Suprapubic skin (tissue), 4 donors: ENCODE measurements at regions not wholly inside any gene's neighbourhood (a gene's known extent, or its start where the extent isn't known, plus 50 kb on each side); places are given as distances from the start of the nearest gene placed in this dataset.
"Not testable (repeated sequence)": the region's sequence is repeated elsewhere in the genome, so short reads cannot be mapped to it uniquely, and the experiment has no call there.

Experiments
- DNase-seq, 2 donors: peaks; one replicate each; pipeline ENCODE4 v3.0.0-alpha.2; 2019; ENCODE audit warnings: low spot score in 2 of 2
- H3K27ac ChIP-seq: fragments of 200-600 bp; sonication (generic); one replicate; pipeline ENCODE4 v1.5.1; 2019
- H3K27me3 ChIP-seq: fragments of 200-600 bp; sonication (generic); one replicate; pipeline ENCODE4 v1.5.1; 2019
- H3K36me3 ChIP-seq: fragments of 200-600 bp; sonication (generic); one replicate; pipeline ENCODE4 v1.5.1; 2019
- H3K4me1 ChIP-seq: fragments of 200-600 bp; sonication (generic); one replicate; pipeline ENCODE4 v1.5.1; 2019
- H3K4me3 ChIP-seq: fragments of 200-600 bp; sonication (generic); one replicate; pipeline ENCODE4 v1.5.1; 2019; ENCODE audit warnings: mild to moderate bottlenecking
- H3K9me3 ChIP-seq: fragments of 200-600 bp; sonication (generic); one replicate; pipeline ENCODE4 v1.5.1; 2019
- EP300 ChIP-seq: sonication (generic); formaldehyde crosslinking; IDR thresholded peaks from one replicate; pipeline ENCODE4 v1.6.1; 2017; ENCODE audit warnings: antibody characterized with exemption
- POLR2A ChIP-seq, 2 donors: fragments of 450-650 bp; IDR thresholded peaks; one replicate each; pipeline ENCODE4 v1.6.1; 2017; ENCODE audit warnings: antibody characterized with exemption in 2 of 2, mild to moderate bottlenecking in 2 of 2, moderate library complexity in 2 of 2
- POLR2AphosphoS5 ChIP-seq, 3 donors: sonication (generic); formaldehyde crosslinking; IDR thresholded peaks; one replicate each; pipeline ENCODE4 v1.6.1; 2017; ENCODE audit warnings: antibody characterized with exemption in 3 of 3
- WGBS: methylation state at CpG from one replicate; pipeline ENCODE4 v1.1.5; 2018; 5-methylcytosine and 5-hydroxymethylcytosine counted together
- TF ChIP-seq, protein P1 (sequence below), 2 donors: fragments of 200-600 bp in 1 of 2; fragments of 450-650 bp in 1 of 2; sonication (generic) in 1 of 2; IDR thresholded peaks; one replicate each; pipeline ENCODE4 v1.5.1; 2016 to 2019; ENCODE audit warnings: antibody characterized with exemption in 2 of 2, mild to moderate bottlenecking in 1 of 2, moderate library complexity in 1 of 2

DNA sequence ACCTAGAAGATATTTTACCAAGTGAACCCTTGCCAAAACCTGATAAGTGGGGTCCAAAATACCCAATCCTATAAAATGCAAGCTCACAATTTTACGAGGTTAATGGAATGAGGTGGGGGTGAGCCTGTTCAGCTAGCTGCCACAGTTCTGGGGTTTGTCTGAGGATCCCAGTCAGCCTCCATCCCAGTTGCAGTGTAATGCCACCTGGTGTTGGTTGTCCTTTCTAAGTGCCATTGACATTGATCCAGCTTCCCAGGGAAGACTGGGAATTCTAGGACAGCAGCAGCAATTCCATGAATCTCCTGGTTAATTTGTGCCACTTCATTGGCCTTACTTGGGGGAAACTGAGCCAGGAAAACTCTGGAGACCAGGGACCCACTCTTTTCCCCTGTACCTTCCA is 298.3 kb downstream of the RWDD3 start:
- H3K9me3 ChIP-seq = no peaks in the 10 kb centered on the region

GRCh38 chr1:95534985-95535384 is 301.0 kb downstream of the RWDD3 start:
- no peaks in the 10 kb centered on the region for H3K9me3 ChIP-seq
- 56% methylated on average over 2 of the region's 5 CpGs for WGBS
- no peaks in the 10 kb centered on the region for H3K27me3 ChIP-seq
- DNase-seq = no peak
- H3K4me3 ChIP-seq = no peak overlapping the region
- TF ChIP-seq, protein P1, sequence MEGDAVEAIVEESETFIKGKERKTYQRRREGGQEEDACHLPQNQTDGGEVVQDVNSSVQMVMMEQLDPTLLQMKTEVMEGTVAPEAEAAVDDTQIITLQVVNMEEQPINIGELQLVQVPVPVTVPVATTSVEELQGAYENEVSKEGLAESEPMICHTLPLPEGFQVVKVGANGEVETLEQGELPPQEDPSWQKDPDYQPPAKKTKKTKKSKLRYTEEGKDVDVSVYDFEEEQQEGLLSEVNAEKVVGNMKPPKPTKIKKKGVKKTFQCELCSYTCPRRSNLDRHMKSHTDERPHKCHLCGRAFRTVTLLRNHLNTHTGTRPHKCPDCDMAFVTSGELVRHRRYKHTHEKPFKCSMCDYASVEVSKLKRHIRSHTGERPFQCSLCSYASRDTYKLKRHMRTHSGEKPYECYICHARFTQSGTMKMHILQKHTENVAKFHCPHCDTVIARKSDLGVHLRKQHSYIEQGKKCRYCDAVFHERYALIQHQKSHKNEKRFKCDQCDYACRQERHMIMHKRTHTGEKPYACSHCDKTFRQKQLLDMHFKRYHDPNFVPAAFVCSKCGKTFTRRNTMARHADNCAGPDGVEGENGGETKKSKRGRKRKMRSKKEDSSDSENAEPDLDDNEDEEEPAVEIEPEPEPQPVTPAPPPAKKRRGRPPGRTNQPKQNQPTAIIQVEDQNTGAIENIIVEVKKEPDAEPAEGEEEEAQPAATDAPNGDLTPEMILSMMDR (IDR thresholded peaks at IDR 0.05) = no peak
- TF ChIP-seq EP300 = no peak
- no peak for TF ChIP-seq POLR2A (IDR thresholded peaks at IDR 0.05)
- no peak for TF ChIP-seq POLR2AphosphoS5 (IDR thresholded peaks at IDR 0.05)
- no peak overlapping the region for H3K27ac ChIP-seq
- H3K4me1 ChIP-seq = no peaks in the 10 kb centered on the region
- H3K36me3 ChIP-seq = no peaks in the 10 kb centered on the region

More for the DNA sequence above, 298.3 kb downstream of the RWDD3 start:
- TF ChIP-seq EP300 (no peak), POLR2A (IDR thresholded peaks at IDR 0.05) (no peak), POLR2AphosphoS5 (IDR thresholded peaks at IDR 0.05) (no peak)
- TF ChIP-seq, protein P1 (IDR thresholded peaks at IDR 0.05) = no peak
- no peak overlapping the region for H3K27ac ChIP-seq
- H3K4me3 ChIP-seq = no peak overlapping the region
- WGBS = 65% methylated on average over 1 of the region's 1 CpG
- no peaks in the 10 kb centered on the region for H3K27me3 ChIP-seq
- H3K4me1 ChIP-seq = no peaks in the 10 kb centered on the region
- DNase-seq = no peak
- no peaks in the 10 kb centered on the region for H3K36me3 ChIP-seq

- no peak overlapping the region for H3K27ac ChIP-seq
- WGBS = 85% methylated on average over 4 of the region's 4 CpGs
- H3K36me3 ChIP-seq = no peaks in the 10 kb centered on the region
- no peaks in the 10 kb centered on the region for H3K9me3 ChIP-seq
- TF ChIP-seq POLR2AphosphoS5 (IDR thresholded peaks at IDR 0.05) = no peak
- no peak for TF ChIP-seq POLR2A (IDR thresholded peaks at IDR 0.05)
- TF ChIP-seq EP300 = no peak
- TF ChIP-seq, protein P1 (IDR thresholded peaks at IDR 0.05) = no peak
- no peak overlapping the region for H3K4me3 ChIP-seq
- H3K4me1 ChIP-seq = no peaks in the 10 kb centered on the region
- H3K27me3 ChIP-seq = no peaks in the 10 kb centered on the region
- no peak for DNase-seq
Measured at GRCh38 chr1:95535614-95536013, 301.6 kb downstream of the RWDD3 start.

GRCh38 chr1:95536501-95536900 is 302.5 kb downstream of the RWDD3 start:
- WGBS = 86% methylated on average over 5 of the region's 5 CpGs
- Histone ChIP-seq H3K9me3 (no peaks in the 10 kb centered on the region), H3K36me3 (no peaks in the 10 kb centered on the region), H3K4me1 (no peaks in the 10 kb centered on the region), H3K4me3 (no peak overlapping the region), H3K27me3 (no peaks in the 10 kb centered on the region), H3K27ac (no peak overlapping the region)
- no peak for DNase-seq
- TF ChIP-seq POLR2AphosphoS5 (IDR thresholded peaks at IDR 0.05) (no peak), EP300 (no peak), POLR2A (IDR thresholded peaks at IDR 0.05) (no peak)
- TF ChIP-seq, protein P1 (IDR thresholded peaks at IDR 0.05) = no peak

DNA sequence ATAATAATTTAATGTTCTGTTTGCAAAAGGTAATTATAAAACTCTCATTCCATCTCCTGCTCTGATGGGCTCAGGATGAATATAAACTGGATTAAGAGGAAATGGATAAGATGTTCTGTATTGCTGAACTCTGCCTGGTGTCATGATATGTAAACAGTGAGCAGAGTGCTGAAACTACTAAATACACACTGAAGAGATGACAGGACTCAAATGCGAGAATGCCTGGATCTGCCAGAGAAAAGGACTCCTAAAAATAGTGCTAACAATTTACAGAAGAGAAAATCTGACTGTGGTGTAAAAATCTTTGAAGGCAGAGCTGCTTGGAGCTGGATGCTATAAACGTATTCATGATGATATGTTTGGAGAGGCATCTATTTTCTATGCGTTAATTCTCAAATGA is 303.2 kb downstream of the RWDD3 start:
- DNase-seq = no peak
- TF ChIP-seq EP300 (no peak), POLR2A (IDR thresholded peaks at IDR 0.05) (no peak), POLR2AphosphoS5 (IDR thresholded peaks at IDR 0.05) (no peak)
- TF ChIP-seq, protein P1 (IDR thresholded peaks at IDR 0.05) = no peak

GRCh38 chr1:95538242-95538641 is 304.2 kb downstream of the RWDD3 start:
- H3K9me3 ChIP-seq, H3K27ac ChIP-seq, DNase-seq, H3K27me3 ChIP-seq, H3K4me1 ChIP-seq, H3K36me3 ChIP-seq, H3K4me3 ChIP-seq: not testable (repeated sequence)
- 95% methylated on average over 7 of the region's 7 CpGs for WGBS

More for the DNA sequence above, 303.2 kb downstream of the RWDD3 start:
- Histone ChIP-seq H3K27me3 (no peaks in the 10 kb centered on the region), H3K9me3 (no peaks in the 10 kb centered on the region), H3K4me3 (no peak overlapping the region), H3K27ac (no peak overlapping the region), H3K4me1 (no peaks in the 10 kb centered on the region), H3K36me3 (no peaks in the 10 kb centered on the region)
- 68% methylated on average over 3 of the region's 3 CpGs for WGBS
